ENCODE measurements at regions not wholly inside any gene's neighbourhood (a gene's known extent, or its start where the extent isn't known, plus 50 kb on each side); places are given as distances from the start of the nearest gene placed in this dataset.
"Not testable (repeated sequence)": the region's sequence is repeated elsewhere in the genome, so short reads cannot be mapped to it uniquely, and the experiment has no call there.

DNA sequence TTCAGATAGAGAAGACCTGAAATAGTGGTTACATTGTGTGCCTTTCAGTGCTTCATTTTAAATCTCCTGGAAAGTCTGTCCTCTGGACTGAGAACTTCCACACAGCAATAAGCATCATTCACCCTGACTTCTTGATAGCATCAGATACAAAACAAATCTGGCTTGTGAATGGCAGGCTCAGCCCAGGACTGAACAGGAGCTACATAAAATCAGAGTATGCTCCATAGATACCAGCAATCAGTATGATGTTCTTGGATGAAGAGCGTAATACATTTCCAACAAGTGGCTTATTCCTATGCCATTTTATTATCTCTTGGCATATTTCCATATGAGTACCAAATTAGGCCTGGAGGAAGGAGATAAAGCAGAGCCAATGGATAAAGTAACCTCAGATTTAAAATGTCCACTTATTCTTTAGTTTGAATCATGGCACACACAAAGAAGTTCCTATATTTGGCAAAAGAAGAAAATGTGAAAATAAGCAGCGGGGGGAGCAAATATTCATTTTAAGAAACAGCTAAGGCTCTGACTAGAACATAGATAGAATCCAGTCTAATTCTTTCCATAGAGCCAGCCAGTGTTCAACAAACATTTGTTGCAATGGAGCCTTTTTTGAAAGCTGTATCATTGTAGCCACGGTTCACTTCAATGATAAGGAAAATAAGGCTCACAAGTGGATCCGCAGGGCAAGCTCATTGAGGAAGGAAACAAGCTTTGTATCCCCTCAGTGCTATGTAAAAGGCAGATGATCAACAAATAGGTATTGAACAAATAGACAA lies 230.8 kb upstream of the CHAC2 start:
- no peak for DNase-seq (ENCODE audit: low read depth)

DNA sequence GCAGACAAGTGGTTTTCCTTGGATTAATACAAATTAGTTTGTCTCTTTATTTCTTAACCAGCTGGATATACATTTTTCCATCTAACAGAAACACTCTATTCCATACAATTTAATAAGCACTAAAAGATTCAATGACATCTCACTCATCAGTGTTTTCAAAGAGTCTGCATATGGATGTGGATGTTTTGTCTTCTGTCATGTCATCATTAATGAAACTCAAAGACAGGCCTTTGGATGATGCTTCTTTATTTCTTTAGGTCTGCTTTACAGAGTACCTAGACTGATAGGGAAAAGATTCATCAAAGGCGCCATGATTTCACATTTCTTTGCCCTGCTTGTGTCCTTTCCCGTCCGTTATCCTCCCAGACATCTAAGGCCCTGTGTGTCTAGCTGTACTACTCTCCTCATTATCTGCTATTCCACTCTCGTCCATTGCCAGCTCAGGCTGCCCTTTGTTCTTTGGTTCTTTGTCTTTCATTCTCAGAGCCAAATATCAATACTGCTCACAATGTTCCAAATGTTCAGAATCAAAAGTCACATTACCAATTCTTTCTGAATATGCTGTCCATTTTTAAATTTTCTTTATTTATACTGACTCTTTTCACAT lies 232.3 kb upstream of the CHAC2 start:
- no peak for DNase-seq (ENCODE audit: low read depth)

GRCh38 chr2:53530126-53530525 lies 237.5 kb upstream of the CHAC2 start:
- no peak for DNase-seq (ENCODE audit: low read depth)

DNA sequence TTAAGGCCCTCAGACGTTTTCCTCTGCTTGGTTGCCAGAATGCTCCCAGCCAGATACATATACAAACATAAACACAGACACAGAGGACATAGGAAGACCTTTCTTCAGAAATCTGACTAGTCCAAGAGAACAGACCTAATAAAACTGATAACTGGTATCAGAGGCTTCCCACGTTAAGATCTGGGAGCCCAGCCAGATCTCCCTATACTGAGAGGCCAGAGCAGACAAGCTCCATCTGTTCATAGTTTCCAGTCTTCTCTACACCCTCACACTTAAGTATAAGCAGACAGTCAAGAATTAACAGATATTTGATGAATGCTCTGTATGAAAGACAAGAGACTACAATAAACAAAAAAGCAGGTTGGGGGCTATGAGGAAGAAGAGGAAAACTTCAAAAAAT lies 240.5 kb upstream of the CHAC2 start:
- no peak for DNase-seq (ENCODE audit: low read depth)

DNA sequence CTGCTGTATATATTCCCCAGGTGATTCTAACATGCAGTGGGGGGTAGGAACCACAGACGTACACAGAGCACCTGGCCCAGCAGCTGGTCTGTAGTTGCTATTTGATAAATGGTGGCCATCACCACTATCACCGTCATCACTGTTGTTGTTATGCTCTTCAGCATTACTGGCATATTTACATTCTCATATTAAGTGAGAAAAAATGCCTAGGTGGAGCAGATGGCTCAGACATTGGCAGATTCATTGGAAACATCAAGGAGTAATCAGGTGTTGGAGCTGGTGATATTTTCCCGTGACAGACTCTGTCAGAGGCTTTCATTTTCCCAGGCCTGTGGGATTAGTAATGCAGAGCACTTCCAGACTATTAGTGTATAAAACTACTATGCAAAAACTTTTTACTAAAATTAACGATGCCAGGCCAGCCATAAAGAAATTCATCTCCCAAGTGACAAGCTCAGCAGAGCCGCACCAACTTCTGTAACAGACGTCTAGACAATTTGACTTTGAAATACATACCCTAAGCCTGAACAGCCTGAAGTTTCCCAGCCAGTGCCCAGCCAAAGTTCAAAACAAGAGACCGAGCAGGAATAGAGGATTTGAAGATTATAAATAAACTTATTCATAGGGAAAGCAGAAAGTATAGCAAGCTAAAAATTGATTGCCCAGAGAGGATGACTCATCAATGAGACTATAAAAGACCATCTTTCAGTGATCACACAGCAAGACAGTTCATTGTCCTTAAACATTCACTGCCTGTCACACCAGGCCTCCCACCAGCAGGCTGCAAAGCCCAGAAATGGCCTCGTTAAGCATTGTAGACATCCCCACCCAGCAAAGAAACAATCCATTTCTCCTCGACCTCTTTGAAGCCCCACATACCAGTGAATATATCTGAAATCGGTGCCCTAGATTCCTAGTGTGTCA lies 247.4 kb upstream of the CHAC2 start:
- no peak for DNase-seq (ENCODE audit: low read depth)

DNA sequence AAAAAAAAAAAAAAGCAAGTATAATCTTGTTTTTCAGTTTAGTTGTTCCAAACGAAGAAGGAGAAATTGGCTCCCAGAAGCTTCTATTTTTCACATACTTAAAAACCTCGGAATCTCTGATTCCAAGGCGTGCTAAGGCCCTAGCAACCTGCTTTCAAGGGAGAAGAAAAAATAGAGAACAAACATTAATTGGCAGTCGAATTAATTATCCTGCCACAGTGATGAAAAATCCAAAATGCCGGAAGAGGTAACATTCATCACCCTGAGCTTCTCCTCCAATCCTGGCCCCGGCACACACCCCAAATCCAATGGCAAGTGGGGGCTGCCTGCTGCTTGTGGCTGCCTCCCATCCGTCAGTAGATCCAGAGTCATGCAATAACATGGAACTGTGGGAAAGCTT lies 250.2 kb upstream of the CHAC2 start:
- no peak for DNase-seq (ENCODE audit: low read depth)

DNA sequence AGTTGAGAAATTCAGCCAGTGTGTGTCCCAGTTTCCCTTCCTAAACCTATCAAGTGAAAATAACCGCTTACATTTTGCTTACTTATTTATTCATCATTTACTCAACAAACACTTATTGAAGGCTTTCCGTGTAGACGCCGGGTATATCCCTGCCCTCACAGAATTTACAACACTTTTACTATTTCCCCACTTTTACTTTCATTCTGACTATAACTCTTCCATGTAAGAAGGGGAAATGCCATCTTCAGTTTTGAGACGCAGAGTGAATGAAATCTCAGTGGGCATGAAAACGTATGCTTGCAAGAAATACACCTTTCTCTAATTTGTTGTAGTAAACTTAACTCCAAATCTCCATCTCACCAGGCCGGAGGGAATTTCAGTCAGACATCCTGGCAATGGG lies 251.0 kb upstream of the CHAC2 start:
- DNase-seq (ENCODE audit: low read depth) = no peak

GRCh38 chr2:53515435-53516332 lies 251.9 kb upstream of the CHAC2 start:
- DNase-seq (ENCODE audit: low read depth) = no peak

DNA sequence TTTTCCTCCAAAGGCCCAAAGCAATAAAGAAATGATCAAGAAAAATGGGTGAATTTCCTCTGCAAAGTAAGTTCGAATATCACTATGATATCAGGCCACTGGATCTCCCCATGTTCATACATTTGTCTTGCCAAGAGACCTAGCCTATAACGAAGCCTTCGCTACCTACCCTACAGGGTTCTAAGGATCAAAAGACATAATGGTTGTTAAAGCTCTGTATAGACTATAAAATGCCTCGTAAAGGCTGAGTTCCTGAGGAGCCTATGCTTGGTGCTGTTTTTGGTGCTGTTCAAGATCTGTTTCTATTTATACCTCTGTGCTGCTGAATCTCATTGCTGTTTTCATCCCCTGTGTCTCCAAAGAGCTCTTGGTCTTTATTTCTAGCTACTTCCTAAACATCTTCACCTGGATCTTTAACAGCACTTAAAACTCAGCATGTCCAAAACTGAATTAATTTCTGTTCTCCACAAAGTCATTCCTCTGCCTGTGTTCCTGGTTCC lies 254.4 kb upstream of the CHAC2 start:
- DNase-seq (ENCODE audit: low read depth) = no peak

DNA sequence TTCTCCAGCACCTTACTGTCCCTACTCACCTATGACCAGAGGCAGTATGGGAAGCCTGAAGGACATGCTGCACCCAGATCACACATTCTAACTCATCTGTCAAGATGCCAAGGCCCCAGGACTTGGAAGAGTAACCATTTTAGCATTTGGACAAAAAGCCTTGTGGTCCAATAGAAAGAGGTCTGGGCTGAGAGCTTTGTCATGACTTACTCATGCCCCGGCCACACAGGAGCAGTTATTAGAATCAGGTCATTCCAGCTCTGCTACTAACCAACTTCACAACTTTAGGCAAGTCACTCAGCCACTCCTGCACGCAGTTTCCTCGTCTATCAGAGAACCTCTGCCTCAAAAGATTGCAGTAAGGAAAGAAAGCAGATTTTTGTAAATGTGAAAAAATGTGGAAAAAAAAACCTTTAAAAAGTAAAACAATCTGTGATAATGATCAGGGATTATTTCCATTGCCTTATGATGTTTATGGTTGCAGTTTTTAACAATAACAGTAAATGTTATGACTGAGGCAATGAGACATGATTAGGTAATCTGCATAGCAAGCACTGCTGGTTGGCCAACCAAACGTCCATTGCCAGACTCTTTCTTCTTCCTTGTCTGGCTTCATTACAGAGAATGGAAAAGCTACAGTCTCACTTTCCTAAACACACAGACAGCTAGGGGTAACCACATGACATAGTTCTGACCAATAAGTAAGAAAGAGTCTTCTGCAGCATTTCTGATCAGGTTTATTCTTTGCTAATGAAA lies 255.4 kb upstream of the CHAC2 start:
- no peak for DNase-seq (ENCODE audit: low read depth)

- no peak for DNase-seq (ENCODE audit: low read depth)
Measured at GRCh38 chr2:53511549-53511948, 256.1 kb upstream of the CHAC2 start.

DNA sequence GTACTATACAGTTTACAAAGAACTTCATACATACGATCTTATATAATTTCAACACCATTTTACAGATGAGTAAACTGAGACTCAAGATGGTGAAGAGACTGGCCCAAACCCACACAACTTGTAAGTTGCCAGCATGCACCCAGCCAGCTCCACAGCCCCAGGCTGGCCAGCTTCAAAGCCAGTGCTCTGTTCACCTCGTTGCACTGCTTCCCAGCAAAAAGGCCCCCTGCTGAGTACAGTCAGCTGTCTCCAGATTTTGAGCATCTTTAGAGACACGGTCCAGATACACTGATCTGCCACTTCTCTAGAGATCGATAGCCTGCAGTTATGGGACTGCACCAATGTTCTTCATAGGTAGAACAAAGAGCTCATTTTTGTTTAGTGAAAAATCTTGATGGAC lies 257.2 kb upstream of the CHAC2 start:
- DNase-seq (ENCODE audit: low read depth) = no peak

DNA sequence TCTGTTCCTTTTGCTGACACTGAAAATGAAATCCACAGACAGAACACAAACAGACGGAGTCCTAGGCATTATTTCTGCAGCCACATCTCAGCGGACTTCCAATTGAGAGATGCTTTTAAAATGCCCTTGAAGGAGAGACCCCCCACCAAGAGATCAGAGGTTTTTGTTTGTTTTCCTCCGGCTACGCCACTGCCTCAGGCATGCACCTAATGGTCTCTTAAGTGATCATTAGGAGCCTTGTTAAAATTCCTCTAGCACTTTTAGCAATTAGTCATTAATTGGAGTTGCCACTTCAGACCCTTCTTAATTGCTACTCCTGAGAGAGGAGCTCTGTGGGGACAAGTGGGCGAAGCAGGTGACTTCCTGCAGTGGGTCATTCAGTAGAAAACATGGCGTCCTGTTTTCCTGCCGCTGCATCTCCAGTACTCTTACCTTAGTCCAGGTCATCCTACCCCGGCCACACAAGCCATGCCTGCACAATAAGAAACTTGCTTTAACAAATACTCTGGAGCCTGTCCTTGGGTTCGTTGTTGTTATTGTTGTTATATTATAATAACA lies 257.7 kb upstream of the CHAC2 start:
- no peak for DNase-seq (ENCODE audit: low read depth)

GRCh38 chr2:53508667-53509066 lies 258.9 kb upstream of the CHAC2 start:
- DNase-seq (ENCODE audit: low read depth) = no peak

- DNase-seq (ENCODE audit: low read depth) = not testable (repeated sequence)
Measured at GRCh38 chr2:53507070-53507469, 260.5 kb upstream of the CHAC2 start.

- no peak for DNase-seq (ENCODE audit: low read depth)
Measured at GRCh38 chr2:53505826-53506225, 261.8 kb upstream of the CHAC2 start.

DNA sequence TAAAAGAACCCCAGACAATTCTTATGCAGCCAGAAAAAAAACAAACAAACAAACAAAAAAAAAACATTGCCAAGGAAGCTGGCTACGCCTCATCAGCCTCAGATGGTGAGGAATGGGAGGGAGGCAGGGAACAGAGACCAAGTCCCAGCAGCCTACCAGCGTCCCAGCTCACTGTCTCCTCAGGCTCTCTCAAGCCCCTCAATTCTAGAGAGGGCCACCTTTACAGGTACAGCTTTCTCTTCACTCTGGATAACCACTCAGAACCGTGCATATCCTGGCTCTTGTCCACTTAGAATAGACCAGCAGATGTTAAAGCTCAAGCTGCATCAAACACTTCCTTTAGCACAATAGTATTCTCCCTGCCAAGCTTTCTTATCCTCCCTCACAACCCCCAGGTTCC lies 263.1 kb upstream of the CHAC2 start:
- DNase-seq (ENCODE audit: low read depth) = no peak

DNA sequence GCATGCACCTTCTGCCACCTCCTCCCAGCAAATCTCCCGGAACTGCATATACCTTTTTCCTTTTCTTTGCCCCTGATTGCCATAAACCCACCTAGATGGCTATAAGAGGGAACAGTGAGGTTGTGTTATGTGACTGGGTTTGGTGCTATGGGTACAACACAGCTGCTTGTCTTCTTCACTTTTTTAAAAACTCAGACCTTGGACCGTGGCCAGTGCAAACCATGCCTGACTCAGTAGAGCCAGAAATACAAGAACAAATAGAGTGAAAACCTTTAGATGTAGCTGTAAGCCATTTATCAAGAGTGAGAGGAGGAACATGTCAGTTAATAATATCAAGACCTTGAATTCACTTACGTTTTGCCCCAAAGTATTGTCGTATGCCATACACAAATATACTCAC lies 267.4 kb upstream of the CHAC2 start:
- no peak for DNase-seq (ENCODE audit: low read depth)

GRCh38 chr2:53498210-53498609 lies 269.4 kb upstream of the CHAC2 start:
- DNase-seq (ENCODE audit: low read depth) = peak; percentile 24

DNA sequence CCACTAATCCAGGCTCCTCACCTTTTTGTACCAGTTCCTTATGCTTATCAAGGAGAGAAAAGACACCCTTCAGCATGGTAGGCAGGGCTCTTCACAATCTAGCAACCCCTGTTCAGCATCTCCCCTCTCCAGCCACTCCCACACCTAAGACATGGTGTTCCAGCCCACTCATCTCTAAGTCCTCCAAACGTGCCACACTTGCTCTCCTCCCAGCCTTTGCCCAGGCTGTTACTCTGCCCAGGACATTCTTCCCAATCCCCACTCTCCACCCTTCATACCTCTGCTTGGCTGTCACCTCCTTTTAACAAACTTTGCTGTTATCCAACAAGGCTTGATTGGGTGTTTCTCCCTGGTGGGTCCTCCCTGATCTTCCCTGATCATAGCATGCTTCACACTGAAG lies 270.6 kb upstream of the CHAC2 start:
- no peak for DNase-seq (ENCODE audit: low read depth)

DNA sequence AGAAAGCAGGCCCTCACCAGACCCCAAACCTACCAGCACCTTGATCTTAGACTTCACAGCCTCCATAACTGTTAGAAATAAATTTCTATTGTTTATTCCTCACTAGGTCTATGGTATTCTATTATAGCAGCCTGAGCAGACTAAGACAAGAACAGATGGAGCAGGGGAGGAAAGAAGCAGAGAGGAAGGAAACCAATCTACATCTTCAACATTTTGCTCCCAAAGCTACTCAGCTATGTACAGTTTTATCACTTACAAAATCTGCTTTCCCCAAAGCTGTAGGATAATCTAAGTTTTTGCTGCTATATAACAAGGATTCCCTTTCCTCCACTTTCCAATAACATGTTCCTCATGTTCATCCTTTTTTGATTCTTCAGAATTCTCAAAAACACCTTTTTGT lies 274.4 kb upstream of the CHAC2 start:
- no peak for DNase-seq (ENCODE audit: low read depth)

Measured in non-pigmented ciliary epithelial cell (primary cell).